Thyroid gland (tissue), 4 donors: ENCODE measurements at regions not wholly inside any gene's neighbourhood (a gene's known extent, or its start where the extent isn't known, plus 50 kb on each side); places are given as distances from the start of the nearest gene placed in this dataset.

Source experiments
- DNase-seq, 2 donors: peaks; one replicate each; pipeline ENCODE4 v3.0.0-alpha.2; 2019
- H3K27ac ChIP-seq, 3 donors: fragments of 200-600 bp; sonication (generic); 1 replicate in 2 of 3; 2 replicates in 1 of 3; pipeline ENCODE4 v1.5.1; 2016 to 2019; ENCODE audit warnings: mild to moderate bottlenecking in 1 of 3, moderate library complexity in 1 of 3
- H3K27me3 ChIP-seq: fragments of 200-600 bp; sonication (generic); one replicate; pipeline ENCODE4 v1.5.1; 2019
- H3K36me3 ChIP-seq, 2 donors: fragments of 200-600 bp; sonication (generic); one replicate each; pipeline ENCODE4 v1.5.1; 2016 to 2019
- H3K4me1 ChIP-seq, 2 donors: fragments of 200-600 bp; sonication (generic); one replicate each; pipeline ENCODE4 v1.5.1; 2017 to 2019
- H3K4me3 ChIP-seq, 3 donors: fragments of 200-600 bp; sonication (generic); replicated peaks in 1 of 3; 1 replicate in 2 of 3; 2 replicates in 1 of 3; pipeline ENCODE4 v1.5.1; 2016; ENCODE audit warnings: mild to moderate bottlenecking in 1 of 3
- H3K9me3 ChIP-seq: fragments of 200-600 bp; sonication (generic); one replicate; pipeline ENCODE4 v1.5.1; 2017
- POLR2A ChIP-seq, 2 donors: fragments of 450-650 bp; IDR thresholded peaks; one replicate each; pipeline ENCODE4 v1.6.1; 2017; ENCODE audit warnings: antibody characterized with exemption in 2 of 2, mild to moderate bottlenecking in 2 of 2, moderate library complexity in 1 of 2
- WGBS, 2 donors: methylation state at CpG; one replicate each; pipeline ENCODE4 v1.1.5; 2017; 5-methylcytosine and 5-hydroxymethylcytosine counted together
- intact Hi-C: fragments of 100-400 bp; cut with DNase I; formaldehyde crosslinking; loops from one replicate; pipeline ENCODE4 v1.15.1; 2023
- TF ChIP-seq, protein P1 (sequence below), 6 experiments: fragments of 200-600 bp in 3 of 6; fragments of 450-650 bp in 3 of 6; sonication (generic) in 3 of 6; IDR thresholded peaks; one replicate each; pipeline ENCODE4 v1.5.1; 2016 to 2019; ENCODE audit warnings: antibody characterized with exemption in 6 of 6, mild to moderate bottlenecking in 2 of 6, inconsistent platforms in 1 of 6, moderate library complexity in 1 of 6

DNA sequence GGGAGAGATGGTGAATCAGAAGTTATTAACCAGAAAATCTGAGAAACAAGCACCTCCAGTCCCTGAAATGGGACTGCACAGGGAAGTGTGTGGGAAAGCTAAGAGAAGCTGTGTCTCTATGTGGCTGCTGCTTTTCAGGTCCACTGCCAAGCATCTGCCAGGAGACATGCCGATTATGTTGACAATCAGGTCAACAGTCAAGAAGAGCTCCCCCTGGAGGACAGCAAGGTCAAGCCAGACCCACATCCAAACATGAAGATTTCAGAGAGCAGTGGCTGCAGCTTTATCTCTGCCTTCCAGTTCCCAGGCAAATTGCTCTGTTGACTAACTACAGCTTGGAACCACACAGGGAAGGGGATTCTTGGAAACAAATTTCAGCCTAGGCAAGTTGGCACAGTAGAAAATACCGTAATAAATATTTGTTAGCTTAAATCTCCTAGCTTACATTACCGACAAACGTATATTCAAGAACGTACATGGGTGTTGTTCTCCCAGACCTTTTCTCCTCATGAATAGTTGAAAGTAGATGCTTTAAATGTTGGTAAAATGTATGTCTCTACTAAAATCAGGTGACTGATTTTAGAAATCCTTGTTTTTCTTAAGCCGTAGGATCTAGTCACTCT is 394.5 kb upstream of the RARB start:
- no peak overlapping the region for H3K27ac ChIP-seq
- 71 to 78% methylated on average over 6 of the region's 6 CpGs for WGBS, 2 donors
- intact Hi-C loops = no loop called here
- no peaks in the 10 kb centered on the region for H3K9me3 ChIP-seq
- H3K36me3 ChIP-seq = no peaks in the 10 kb centered on the region
- peaks cover 18 to 31% of the 10 kb centered on the region in 2 donors for H3K4me1 ChIP-seq
- peak; percentile 52 to 56 for DNase-seq
- TF ChIP-seq, protein P1, sequence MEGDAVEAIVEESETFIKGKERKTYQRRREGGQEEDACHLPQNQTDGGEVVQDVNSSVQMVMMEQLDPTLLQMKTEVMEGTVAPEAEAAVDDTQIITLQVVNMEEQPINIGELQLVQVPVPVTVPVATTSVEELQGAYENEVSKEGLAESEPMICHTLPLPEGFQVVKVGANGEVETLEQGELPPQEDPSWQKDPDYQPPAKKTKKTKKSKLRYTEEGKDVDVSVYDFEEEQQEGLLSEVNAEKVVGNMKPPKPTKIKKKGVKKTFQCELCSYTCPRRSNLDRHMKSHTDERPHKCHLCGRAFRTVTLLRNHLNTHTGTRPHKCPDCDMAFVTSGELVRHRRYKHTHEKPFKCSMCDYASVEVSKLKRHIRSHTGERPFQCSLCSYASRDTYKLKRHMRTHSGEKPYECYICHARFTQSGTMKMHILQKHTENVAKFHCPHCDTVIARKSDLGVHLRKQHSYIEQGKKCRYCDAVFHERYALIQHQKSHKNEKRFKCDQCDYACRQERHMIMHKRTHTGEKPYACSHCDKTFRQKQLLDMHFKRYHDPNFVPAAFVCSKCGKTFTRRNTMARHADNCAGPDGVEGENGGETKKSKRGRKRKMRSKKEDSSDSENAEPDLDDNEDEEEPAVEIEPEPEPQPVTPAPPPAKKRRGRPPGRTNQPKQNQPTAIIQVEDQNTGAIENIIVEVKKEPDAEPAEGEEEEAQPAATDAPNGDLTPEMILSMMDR (IDR thresholded peaks at IDR 0.05) = peak in 5 of 6 experiments; percentile 34 to 58 (median 38)
- no peak for TF ChIP-seq POLR2A (IDR thresholded peaks at IDR 0.05)
- no peaks in the 10 kb centered on the region for H3K27me3 ChIP-seq
- H3K4me3 ChIP-seq = no peak overlapping the region

- H3K36me3 ChIP-seq = no peaks in the 10 kb centered on the region
- peaks cover 20 to 35% of the 10 kb centered on the region in 2 donors for H3K4me1 ChIP-seq
- intact Hi-C loops = no loop called here
- H3K9me3 ChIP-seq = no peaks in the 10 kb centered on the region
- no peak overlapping the region for H3K27ac ChIP-seq
- WGBS, 2 donors = 94 to 100% methylated on average over 1 of the region's 1 CpG
- TF ChIP-seq POLR2A (IDR thresholded peaks at IDR 0.05) = no peak
- TF ChIP-seq, protein P1 (IDR thresholded peaks at IDR 0.05) = no peak
- H3K4me3 ChIP-seq = no peak overlapping the region
- DNase-seq = no peak
- no peaks in the 10 kb centered on the region for H3K27me3 ChIP-seq
These were observed 392.5 kb upstream of the RARB start for GRCh38 chr3:25035526-25035925.

- Histone ChIP-seq H3K36me3 (no peaks in the 10 kb centered on the region), H3K4me3 (no peak overlapping the region), H3K9me3 (no peaks in the 10 kb centered on the region), H3K27ac (no peak overlapping the region), H3K4me1 (peaks cover 20 to 35% of the 10 kb centered on the region in 2 donors), H3K27me3 (no peaks in the 10 kb centered on the region)
- TF ChIP-seq, protein P1 (IDR thresholded peaks at IDR 0.05) = no peak
- TF ChIP-seq POLR2A (IDR thresholded peaks at IDR 0.05) = no peak
- intact Hi-C loops = no loop called here
- 14 to 31% methylated on average over 2 of the region's 2 CpGs for WGBS, 2 donors
- peak; percentile 26 to 33 for DNase-seq
These were observed 391.4 kb upstream of the RARB start for GRCh38 chr3:25036633-25037032.

GRCh38 chr3:25037049-25037547 is 391.0 kb upstream of the RARB start:
- TF ChIP-seq POLR2A (IDR thresholded peaks at IDR 0.05) = no peak
- TF ChIP-seq, protein P1 (IDR thresholded peaks at IDR 0.05) = no peak
- Histone ChIP-seq H3K9me3 (no peaks in the 10 kb centered on the region), H3K4me1 (peaks cover 20 to 32% of the 10 kb centered on the region in 2 donors), H3K27ac (peak overlapping the region in 2 of 3 donors; percentile 1 to 47), H3K27me3 (no peaks in the 10 kb centered on the region), H3K36me3 (no peaks in the 10 kb centered on the region), H3K4me3 (no peak overlapping the region)
- intact Hi-C loops = no loop called here
- DNase-seq = peak in 1 of 2 donors; percentile 7
- WGBS, 2 donors = 15 to 18% methylated on average over 6 of the region's 6 CpGs

- no peak overlapping the region for H3K27ac ChIP-seq
- H3K36me3 ChIP-seq = no peaks in the 10 kb centered on the region
- no peaks in the 10 kb centered on the region for H3K9me3 ChIP-seq
- DNase-seq = no peak
- no peak for TF ChIP-seq POLR2A (IDR thresholded peaks at IDR 0.05)
- TF ChIP-seq, protein P1 (IDR thresholded peaks at IDR 0.05) = no peak
- H3K27me3 ChIP-seq = no peaks in the 10 kb centered on the region
- peaks cover 20 to 27% of the 10 kb centered on the region in 2 donors for H3K4me1 ChIP-seq
- H3K4me3 ChIP-seq = no peak overlapping the region
- intact Hi-C loops = no loop called here
These were observed 389.8 kb upstream of the RARB start for GRCh38 chr3:25038271-25038670.
